ENCODE measurements at regions not wholly inside any gene's neighbourhood (a gene's known extent, or its start where the extent isn't known, plus 50 kb on each side); places are given as distances from the start of the nearest gene placed in this dataset.
A peak's percentile ranks its signal among the peaks of the same experiment; 100 is the strongest.

- no peak for DNase-seq
These were observed 122.8 kb downstream of the TMEM18 start for GRCh38 chr2:554444-554843.

DNA sequence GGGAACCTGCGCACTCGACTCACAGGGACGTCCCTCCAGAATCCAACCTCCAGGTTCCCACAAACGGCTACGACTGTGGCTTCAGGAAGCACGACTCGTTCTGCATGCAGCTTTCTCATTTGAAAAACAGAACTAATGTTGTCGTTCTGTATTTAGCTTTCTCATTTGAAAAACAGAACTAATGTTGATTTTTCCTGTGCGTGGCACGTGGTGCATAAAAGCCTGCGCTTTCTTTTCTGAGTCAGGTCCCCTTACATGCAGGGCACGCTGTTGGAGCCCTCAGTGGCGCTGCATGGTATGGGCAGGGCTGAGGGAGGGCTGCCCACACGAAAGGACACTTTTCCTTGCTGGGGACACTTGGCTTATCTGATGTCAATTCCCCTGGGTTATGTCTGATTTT lies 124.3 kb downstream of the TMEM18 start:
- DNase-seq, result no peak

DNA sequence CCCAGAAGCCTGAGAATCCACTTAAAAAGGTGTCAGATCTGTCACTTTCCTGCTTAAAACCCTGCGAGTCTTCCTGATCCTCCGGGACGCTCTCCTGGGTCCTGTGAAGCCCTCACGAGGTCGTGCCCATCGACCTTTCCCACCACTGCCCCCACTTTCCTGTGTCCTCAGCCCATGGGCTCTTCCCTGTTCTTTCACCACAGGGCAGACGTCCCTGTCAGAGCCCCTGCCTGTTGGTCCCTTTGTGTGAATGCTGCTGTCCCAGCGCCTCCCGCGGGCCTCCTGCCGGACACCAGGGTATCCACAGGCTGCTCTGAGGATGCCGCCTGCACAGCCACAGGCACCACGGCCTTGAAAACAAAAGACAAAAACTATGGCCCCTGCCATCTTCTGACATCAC lies 125.6 kb downstream of the TMEM18 start:
- DNase-seq, result no peak

DNA sequence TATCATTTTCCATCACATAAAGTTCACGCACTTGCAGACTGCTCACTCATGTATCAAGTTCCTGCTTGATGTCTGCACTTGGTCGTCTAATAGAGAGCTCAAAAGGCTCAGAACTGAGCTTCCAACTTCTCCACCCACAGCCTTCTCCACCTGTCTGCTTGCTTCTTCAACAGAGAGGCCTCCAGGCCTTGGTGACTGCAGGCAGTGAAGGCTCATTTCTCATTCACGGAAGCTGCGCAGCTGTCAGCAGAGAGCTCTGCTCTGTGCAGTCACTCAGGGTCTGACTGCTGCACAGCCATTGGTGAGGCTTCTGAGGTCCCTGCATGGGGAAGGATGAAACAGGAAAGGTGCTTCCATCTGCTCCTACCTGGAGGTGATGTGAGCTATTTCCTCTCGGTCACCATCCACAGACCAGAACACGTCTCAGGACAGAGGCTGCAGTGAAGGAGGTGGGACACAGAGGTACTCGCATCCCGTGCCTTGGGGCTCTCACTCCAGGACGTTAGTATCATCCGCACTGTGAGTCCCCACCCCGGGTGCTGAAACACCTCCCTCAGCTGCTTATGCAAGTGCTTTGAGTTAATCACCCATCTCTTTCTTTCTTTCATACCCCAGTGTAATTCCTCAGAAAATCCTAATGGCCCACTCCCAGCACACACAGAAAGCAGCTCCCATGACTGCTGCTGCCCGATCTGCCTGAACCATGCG lies 126.2 kb downstream of the TMEM18 start:
- no peak for DNase-seq

- no peak for DNase-seq
These were observed 131.2 kb downstream of the TMEM18 start for GRCh38 chr2:545711-546650.

DNA sequence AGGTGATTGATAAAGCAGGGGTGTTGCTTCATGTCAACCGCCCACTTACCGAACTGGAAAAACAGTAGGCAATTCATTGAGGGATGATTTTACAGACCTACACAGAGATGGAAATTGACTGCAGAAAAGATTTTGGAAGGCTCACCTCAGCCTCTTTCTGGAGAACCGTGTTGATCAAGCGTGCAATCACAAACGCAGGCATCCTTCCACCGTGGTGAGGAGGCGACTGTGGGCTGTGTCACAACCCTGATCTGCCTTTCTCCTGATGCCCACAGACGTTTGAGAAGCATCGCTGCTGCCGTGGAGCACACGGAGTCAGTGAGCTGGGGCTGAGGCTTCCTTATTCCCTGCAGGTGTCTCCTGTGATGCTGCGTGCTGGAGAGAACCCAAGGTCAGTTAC lies 132.0 kb downstream of the TMEM18 start:
- DNase-seq, result peak in 1 of 58 donors; percentile 25

DNA sequence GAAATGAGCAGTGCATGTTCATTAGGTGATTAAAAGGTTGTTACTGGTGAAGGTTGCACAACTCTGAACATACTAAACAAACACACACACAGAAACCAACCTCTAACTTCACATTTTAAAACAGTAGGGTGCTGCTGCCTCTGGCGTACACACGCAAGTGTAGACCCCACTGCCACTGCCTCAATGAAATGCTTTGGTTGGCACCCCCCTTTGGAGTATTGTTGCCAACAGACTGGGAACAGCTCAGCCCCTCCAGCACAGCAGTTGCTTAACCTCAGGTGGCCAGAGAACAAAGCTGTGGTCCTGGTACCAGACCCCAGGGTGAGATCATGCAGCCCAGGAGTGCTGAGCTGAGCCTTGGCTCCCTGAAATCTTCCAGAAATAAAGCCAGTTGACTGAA lies 138.6 kb downstream of the TMEM18 start:
- DNase-seq, result no peak

GRCh38 chr2:535222-535621 lies 142.0 kb downstream of the TMEM18 start:
- DNase-seq, result no peak

GRCh38 chr2:529852-530251 lies 147.4 kb downstream of the TMEM18 start:
- DNase-seq, result no peak

- no peak for DNase-seq
These were observed 147.8 kb downstream of the TMEM18 start for GRCh38 chr2:529424-529823.

DNA sequence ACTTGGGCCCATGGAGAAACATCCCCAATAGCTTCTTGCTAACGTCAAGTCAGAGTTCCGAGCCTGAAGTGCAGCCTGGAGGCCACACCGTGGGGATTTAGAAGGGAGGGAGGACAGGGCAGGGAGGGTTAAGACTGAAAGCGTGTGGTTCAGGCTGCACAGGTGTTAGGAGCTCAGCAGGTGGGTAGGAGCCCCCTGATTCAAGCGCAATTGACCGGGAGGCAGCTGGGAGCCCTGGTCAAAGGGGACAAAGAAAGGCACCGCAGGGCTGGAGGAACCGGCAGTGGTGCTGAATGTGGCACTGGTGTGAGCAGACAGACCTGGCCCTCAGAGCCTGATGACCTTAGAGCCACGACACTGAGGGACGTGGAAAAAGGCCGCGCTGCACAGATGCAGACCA lies 149.6 kb downstream of the TMEM18 start:
- no peak for DNase-seq

- DNase-seq, result no peak
These were observed 150.3 kb downstream of the TMEM18 start for GRCh38 chr2:526918-527317.

DNA sequence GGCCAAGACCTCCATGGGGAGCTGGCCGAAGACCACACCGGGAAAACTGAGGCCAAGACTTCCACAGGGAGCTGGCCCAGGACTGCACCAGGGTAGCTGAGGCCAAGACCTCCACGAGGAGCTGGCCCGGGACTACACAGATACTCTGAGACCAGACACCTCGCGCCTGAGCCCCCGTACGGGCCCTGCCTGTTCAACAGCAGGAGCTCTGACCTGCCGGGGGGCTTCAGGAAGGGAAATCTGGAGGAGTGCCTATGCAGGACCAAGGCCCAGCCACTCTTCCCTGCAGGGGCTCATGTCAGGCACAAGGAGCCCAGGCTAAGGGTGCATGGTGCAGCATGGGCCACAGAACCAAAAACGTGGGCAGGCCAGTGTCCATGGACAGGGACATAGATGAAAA lies 151.6 kb downstream of the TMEM18 start:
- no peak for DNase-seq

DNA sequence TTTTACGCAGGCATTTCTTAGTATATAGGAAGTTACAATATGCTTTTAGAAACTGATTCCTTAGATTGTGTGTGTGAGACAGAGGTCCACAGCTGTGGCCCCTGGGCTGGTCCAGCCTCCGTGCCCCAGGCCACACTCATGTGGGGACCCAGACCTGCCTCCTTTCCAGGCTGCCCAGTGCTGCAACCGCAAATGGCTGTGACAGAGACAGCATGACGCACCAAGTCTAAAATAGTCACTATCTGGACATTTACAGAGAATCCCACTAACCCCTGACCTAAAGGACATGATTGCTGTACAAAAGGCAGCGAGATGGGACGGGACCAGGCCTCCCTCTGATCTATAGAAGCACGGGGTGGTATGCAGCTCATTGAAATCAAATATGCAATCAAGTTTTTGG lies 152.2 kb downstream of the TMEM18 start:
- DNase-seq, result no peak

GRCh38 chr2:524442-524841 lies 152.8 kb downstream of the TMEM18 start:
- no peak for DNase-seq

DNA sequence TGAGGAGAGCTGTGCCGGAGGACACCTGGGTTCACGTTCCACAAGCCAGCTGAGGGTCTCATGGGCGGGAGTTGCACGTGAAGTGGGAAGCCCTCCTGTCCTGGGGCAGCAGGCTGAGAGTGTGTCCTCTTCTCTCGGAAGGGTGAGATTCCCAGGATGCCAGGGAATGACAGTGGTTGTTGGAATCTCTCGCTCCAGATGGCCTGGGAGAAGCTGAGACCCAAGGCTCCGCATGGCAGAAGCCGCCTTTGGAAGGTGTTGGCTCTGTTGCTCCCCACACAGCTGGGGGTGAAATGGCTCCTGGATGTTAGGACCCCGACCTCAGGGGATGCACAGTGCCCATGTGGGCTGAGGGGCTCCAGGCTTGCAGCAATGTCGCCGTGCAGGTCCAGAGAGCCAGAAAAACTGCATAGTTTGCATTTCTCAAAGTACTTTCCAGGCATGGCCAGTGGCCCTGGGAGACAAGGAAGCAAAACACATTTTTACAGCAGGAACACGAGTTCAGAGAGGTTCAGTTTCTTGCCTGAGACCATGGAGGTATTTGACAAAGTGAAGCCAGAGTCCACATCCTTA lies 153.4 kb downstream of the TMEM18 start:
- no peak for DNase-seq

DNA sequence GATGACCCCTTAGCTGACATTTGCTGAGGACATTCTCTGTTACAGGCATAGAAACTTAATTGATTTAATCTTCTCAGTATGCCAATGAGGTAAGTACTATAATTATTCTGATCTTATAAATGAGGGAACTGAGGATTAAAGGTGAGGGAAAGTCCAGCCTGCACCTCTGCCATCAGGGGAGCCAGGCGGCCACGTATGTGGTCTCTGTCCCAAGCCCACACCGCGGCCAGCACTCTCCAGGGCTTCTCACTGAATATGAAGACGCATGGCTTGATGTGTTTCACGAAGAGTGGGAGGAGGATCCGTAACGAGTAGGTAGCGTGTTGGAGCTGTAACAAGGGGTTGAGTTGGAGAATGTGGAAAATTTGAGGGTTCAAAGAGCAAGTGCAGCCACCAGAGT lies 154.4 kb downstream of the TMEM18 start:
- DNase-seq, result no peak

GRCh38 chr2:521853-522530 lies 155.2 kb downstream of the TMEM18 start:
- DNase-seq, result no peak

- no peak for DNase-seq
These were observed 156.4 kb downstream of the TMEM18 start for GRCh38 chr2:520663-521340.

DNA sequence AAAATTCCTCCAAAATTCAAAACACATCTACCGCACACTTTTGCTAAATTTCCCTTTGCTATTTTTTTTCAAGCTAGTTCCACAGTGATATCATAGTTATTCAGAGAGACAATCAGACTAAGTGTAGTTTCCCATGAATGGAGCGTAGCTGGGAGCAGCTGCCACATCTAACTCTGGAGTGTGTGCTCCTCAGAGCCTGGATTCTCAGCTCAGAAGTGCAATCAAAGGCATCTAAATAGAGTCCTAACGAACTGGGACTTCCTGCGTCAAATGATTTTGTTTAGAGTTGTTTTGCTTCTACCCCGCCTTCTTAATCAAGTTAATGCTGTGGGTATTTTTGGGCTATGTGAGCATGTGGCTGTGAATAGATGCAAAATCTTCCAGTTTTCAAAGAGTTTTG lies 160.3 kb downstream of the TMEM18 start:
- peak in 14 of 58 donors; percentile 3 to 51 (median 10) for DNase-seq

DNA sequence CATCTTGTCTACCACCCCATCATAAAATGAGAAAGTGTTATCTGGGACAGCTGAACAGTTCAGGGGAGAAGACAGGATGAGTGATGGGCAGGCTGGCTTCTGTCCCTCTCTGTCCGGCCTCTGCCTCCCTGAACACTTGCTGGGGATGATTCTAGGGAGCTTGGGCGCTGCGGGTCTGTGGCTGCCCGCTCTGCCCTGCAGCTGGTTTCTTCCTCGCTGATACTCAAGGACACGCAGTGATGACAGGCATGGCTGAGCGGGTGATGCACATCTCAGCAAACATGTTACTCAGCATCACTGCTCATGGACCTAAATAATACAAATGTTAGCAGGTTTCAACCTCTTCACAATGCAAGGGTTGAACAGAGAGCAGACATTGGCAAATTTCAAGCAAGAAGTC lies 161.1 kb downstream of the TMEM18 start:
- no peak for DNase-seq

Data from anterior cingulate cortex (tissue), 58 donors.